KMS-11 (cell line): ENCODE measurements at regions not wholly inside any gene's neighbourhood (a gene's known extent, or its start where the extent isn't known, plus 50 kb on each side); places are given as distances from the start of the nearest gene placed in this dataset.
A peak's percentile ranks its signal among the peaks of the same experiment; 100 is the strongest.
"Not testable (repeated sequence)": the region's sequence is repeated elsewhere in the genome, so short reads cannot be mapped to it uniquely, and the experiment has no call there.

Source experiments
- H2AFZ ChIP-seq: fragments of 200-600 bp; sonication (generic); 2 replicates; pipeline ENCODE4 v1.6.1; 2016; ENCODE audit warnings: antibody characterized with exemption, mixed run types, low read depth
- H3K27ac ChIP-seq: fragments of 200-600 bp; sonication (generic); 2 replicates; pipeline ENCODE4 v1.6.1; 2016; ENCODE audit warnings: mild to moderate bottlenecking, mixed run types
- H3K27me3 ChIP-seq: fragments of 200-600 bp; sonication (generic); 2 replicates; pipeline ENCODE4 v1.6.1; 2017; ENCODE audit warnings: mild to moderate bottlenecking, low read depth, mixed run types, moderate library complexity; ENCODE audit not compliant: insufficient read depth
- H3K36me3 ChIP-seq: fragments of 200-600 bp; sonication (generic); 2 replicates; pipeline ENCODE4 v1.6.1; 2017; ENCODE audit warnings: mild to moderate bottlenecking, mixed run types; ENCODE audit not compliant: insufficient read depth
- H3K4me1 ChIP-seq: fragments of 200-600 bp; sonication (generic); 2 replicates; pipeline ENCODE4 v1.6.1; 2016; ENCODE audit warnings: mild to moderate bottlenecking, low read depth, mixed run types; ENCODE audit not compliant: poor library complexity, severe bottlenecking
- H3K4me2 ChIP-seq: fragments of 200-600 bp; sonication (generic); 2 replicates; pipeline ENCODE4 v1.7.0; 2016; ENCODE audit warnings: mild to moderate bottlenecking, mixed run types
- H3K4me3 ChIP-seq: fragments of 200-600 bp; sonication (generic); IDR thresholded peaks from 2 replicates; pipeline ENCODE4 v1.6.1; 2017; ENCODE audit warnings: low read depth, low read length, mixed read lengths; ENCODE audit not compliant: insufficient read depth
- H3K79me2 ChIP-seq: fragments of 200-600 bp; sonication (generic); 2 replicates; pipeline ENCODE4 v1.6.1; 2016; ENCODE audit warnings: low read depth, mixed run types; ENCODE audit not compliant: insufficient read depth
- H3K9ac ChIP-seq: fragments of 200-600 bp; sonication (generic); 2 replicates; pipeline ENCODE4 v1.6.1; 2016; ENCODE audit warnings: mild to moderate bottlenecking, mixed run types
- H4K20me1 ChIP-seq: fragments of 200-600 bp; sonication (generic); 2 replicates; pipeline ENCODE4 v1.6.1; 2016; ENCODE audit warnings: mild to moderate bottlenecking, mixed run types; ENCODE audit not compliant: insufficient read depth
- TF ChIP-seq, protein P1 (sequence below): fragments of 200-600 bp; sonication (generic); conservative IDR thresholded peaks from 2 replicates; pipeline ENCODE4 v1.6.1; 2017; ENCODE audit warnings: low read depth, mild to moderate bottlenecking, antibody characterized with exemption, low read length, moderate library complexity, mixed read lengths

DNA sequence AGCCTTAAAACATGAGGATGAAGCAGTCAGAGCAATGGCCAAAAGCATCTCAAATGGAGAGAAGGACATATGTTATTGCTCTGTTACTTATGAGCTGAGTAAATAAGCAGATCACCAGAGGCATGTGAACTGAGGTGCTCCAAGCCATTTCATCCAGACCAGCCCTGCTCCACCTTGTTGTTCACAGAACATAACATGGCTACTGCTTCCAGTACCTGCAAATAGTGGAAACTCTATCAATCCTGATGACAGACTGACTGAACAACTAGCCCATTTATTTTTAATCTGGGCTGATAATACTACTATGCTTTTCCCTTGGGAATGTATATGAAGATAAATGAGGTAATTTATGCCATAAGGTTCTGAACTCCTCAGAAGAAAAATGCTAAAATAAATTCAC, 1164.7 kb downstream of the FAM181B start:
- Histone ChIP-seq H3K27me3 (no peaks in the 10 kb centered on the region), H3K79me2 (no peaks in the 10 kb centered on the region), H3K36me3 (no peaks in the 10 kb centered on the region), H4K20me1 (no peaks in the 10 kb centered on the region), H2AFZ (no peak overlapping the region), H3K4me3 (no peak overlapping the region), H3K27ac (no peak overlapping the region), H3K4me1 (no peaks in the 10 kb centered on the region), H3K9ac (no peak overlapping the region), H3K4me2 (no peak overlapping the region)
- TF ChIP-seq, protein P1, sequence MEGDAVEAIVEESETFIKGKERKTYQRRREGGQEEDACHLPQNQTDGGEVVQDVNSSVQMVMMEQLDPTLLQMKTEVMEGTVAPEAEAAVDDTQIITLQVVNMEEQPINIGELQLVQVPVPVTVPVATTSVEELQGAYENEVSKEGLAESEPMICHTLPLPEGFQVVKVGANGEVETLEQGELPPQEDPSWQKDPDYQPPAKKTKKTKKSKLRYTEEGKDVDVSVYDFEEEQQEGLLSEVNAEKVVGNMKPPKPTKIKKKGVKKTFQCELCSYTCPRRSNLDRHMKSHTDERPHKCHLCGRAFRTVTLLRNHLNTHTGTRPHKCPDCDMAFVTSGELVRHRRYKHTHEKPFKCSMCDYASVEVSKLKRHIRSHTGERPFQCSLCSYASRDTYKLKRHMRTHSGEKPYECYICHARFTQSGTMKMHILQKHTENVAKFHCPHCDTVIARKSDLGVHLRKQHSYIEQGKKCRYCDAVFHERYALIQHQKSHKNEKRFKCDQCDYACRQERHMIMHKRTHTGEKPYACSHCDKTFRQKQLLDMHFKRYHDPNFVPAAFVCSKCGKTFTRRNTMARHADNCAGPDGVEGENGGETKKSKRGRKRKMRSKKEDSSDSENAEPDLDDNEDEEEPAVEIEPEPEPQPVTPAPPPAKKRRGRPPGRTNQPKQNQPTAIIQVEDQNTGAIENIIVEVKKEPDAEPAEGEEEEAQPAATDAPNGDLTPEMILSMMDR, result no peak

DNA sequence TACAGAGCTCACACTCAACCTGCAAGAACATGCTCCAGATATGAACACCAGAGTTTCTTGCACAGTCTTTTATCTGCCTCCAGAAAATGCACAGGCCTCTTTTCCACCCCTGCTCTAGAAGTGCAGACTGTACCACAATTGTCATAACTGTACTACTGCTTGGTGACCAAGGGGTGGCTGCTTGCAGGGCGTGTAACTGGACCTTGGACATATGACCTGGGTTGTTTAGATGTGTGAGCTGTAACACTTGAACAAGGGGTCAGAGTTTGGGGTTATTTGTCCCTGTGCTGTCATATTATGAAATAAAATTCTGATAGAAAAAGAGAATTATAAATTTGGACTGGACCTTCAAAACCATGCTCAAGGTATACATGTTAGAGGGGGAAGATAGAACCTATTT, 1185.5 kb downstream of the FAM181B start:
- no peak overlapping the region for H3K4me2 ChIP-seq

DNA sequence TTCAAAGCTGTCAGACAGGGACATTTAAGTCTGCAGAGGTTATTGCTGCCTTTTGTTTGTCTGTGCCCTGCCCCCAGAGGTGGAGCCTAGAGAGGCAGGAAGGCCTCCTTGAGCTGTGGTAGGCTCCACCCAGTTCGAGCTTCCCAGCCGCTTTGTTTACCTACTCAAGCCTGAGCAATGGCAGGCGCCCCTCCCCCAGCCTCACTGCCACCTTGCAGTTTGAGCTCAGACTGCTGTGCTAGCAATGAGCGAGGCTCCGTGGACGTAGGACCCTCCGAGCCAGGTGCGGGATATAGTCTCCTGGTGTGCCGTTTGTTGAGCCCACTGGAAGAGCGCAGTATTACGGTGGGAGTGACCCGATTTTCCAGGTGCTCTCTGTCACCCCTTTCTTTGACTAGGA, 1193.9 kb downstream of the FAM181B start:
- H3K4me1 ChIP-seq, H3K4me3 ChIP-seq, H2AFZ ChIP-seq, H3K79me2 ChIP-seq, H3K36me3 ChIP-seq, H3K27me3 ChIP-seq, H3K27ac ChIP-seq, H3K9ac ChIP-seq, H4K20me1 ChIP-seq, H3K4me2 ChIP-seq: not testable (repeated sequence)

More for the DNA sequence above, 1185.5 kb downstream of the FAM181B start:
- Histone ChIP-seq H3K9ac (no peak overlapping the region), H3K4me1 (no peaks in the 10 kb centered on the region), H2AFZ (no peak overlapping the region), H3K27ac (no peak overlapping the region), H3K4me3 (no peak overlapping the region), H3K79me2 (no peaks in the 10 kb centered on the region), H3K36me3 (no peaks in the 10 kb centered on the region), H3K27me3 (no peaks in the 10 kb centered on the region), H4K20me1 (no peaks in the 10 kb centered on the region)
- TF ChIP-seq, protein P1, result no peak

DNA sequence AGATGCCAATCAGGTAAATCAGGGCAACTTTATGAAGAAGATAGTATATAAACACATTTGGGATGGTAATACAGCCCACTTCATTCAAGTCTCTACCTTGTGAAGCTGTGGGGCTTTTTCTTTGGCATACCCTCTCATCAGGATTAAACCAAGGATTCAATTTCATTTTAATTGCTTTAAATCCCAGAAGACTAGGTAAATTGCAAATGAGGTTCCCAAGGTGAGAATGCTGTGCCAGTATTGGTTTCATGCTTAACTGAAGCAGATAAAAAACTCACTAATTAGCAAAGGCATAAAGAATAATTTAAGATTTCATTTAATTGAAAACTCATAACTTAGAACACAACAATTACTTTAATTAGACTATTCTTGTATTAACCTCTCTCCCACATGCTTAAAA, 1218.1 kb downstream of the FAM181B start:
- no peak overlapping the region for H2AFZ ChIP-seq

DNA sequence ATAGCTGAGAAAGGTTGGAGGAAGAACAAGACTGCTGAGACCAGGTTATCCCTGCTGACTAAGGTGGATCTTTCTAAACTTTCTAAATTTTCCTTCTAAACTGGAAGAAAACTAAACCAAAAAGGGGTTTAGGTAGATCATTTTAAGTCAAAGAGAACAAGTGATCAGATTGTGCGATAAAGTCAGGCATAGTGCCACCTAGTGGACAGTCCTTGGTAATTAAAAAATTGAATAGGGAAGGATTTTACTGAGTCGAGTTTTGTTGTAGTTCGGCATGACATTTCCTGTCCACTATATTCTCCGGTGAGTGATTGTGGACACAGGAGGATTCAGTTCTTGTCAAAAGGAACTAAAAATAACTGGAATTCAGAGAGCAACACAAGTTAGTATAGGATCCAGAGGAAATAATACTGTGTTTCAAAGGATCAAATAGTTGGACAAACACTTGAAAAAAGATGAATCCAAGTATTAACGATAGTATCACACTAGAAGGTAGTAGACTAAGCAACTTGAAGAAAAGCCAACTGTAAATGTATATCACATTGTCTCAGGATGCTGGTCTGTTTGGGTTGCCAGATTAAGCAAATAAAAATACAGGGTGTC, 1236.4 kb downstream of the FAM181B start:
- Histone ChIP-seq H3K4me1 (peaks cover 13% of the 10 kb centered on the region), H3K4me2 (peak overlapping the region; percentile 34), H3K27ac (no peak overlapping the region), H3K27me3 (no peaks in the 10 kb centered on the region), H3K4me3 (no peak overlapping the region), H2AFZ (peak overlapping the region; percentile 60), H3K9ac (no peak overlapping the region), H4K20me1 (no peaks in the 10 kb centered on the region), H3K79me2 (no peaks in the 10 kb centered on the region), H3K36me3 (no peaks in the 10 kb centered on the region)
- TF ChIP-seq, protein P1, result peak; percentile 92

More for the DNA sequence above, 1218.1 kb downstream of the FAM181B start:
- Histone ChIP-seq H3K36me3 (no peaks in the 10 kb centered on the region), H4K20me1 (no peaks in the 10 kb centered on the region), H3K9ac (no peak overlapping the region), H3K4me2 (no peak overlapping the region), H3K4me1 (no peaks in the 10 kb centered on the region), H3K27ac (no peak overlapping the region), H3K4me3 (no peak overlapping the region), H3K27me3 (no peaks in the 10 kb centered on the region), H3K79me2 (no peaks in the 10 kb centered on the region)
- TF ChIP-seq, protein P1, result no peak
